CD8-positive, alpha-beta memory T cell (primary cell): ENCODE measurements at regions not wholly inside any gene's neighbourhood (a gene's known extent, or its start where the extent isn't known, plus 50 kb on each side); places are given as distances from the start of the nearest gene placed in this dataset.
A peak's percentile ranks its signal among the peaks of the same experiment; 100 is the strongest.

Experiments used
- CTCF ChIA-PET: fragments of 350-600 bp; sonication (Branson Sonifier 250); formaldehyde crosslinking; loops from one replicate; lab custom pipeline; 2021; ENCODE audit warnings: antibody characterized with exemption; lab: Charles Lee
- POLR2A ChIA-PET: fragments of 350-600 bp; sonication (Branson Sonifier 250); formaldehyde crosslinking; loops from one replicate; lab custom pipeline; 2021; ENCODE audit warnings: antibody characterized with exemption; lab: Charles Lee
- DNase-seq, 5 donors: peaks; one replicate each; pipeline versions ENCODE4 v3.0.0 to v3.0.0-alpha.2; 2020 to 2022; ENCODE audit warnings: mixed read lengths in 1 of 5
- H3K27ac ChIP-seq: one replicate; pipeline ENCODE4 v1.7.0; 2013; ENCODE audit warnings: low read depth, mild to moderate bottlenecking, low read length, moderate library complexity
- H3K27me3 ChIP-seq: 2 replicates; pipeline ENCODE4 v1.7.0; 2013; ENCODE audit warnings: low read length, mild to moderate bottlenecking; ENCODE audit not compliant: insufficient read depth, poor library complexity, severe bottlenecking
- H3K36me3 ChIP-seq: 2 replicates; pipeline ENCODE4 v1.7.0; 2013; ENCODE audit warnings: mild to moderate bottlenecking, low read length, moderate library complexity; ENCODE audit not compliant: insufficient read depth
- H3K4me1 ChIP-seq: 2 replicates; pipeline ENCODE4 v1.7.0; 2013; ENCODE audit warnings: mild to moderate bottlenecking, low read length, moderate library complexity; ENCODE audit not compliant: insufficient read depth
- H3K4me3 ChIP-seq: 2 replicates; pipeline ENCODE4 v1.7.0; 2013; ENCODE audit warnings: mild to moderate bottlenecking, low read length
- H3K9me3 ChIP-seq: 2 replicates; pipeline ENCODE4 v1.7.0; 2013; ENCODE audit warnings: mild to moderate bottlenecking, low read length
- H3K27ac Mint-ChIP-seq, 8 donors: one replicate each; pipeline ENCODE4 v1.8.0; 2020 to 2021; ENCODE audit warnings: mixed read lengths in 8 of 8, mild to moderate bottlenecking in 6 of 8, inconsistent platforms in 3 of 8, moderate library complexity in 3 of 8
- H3K27me3 Mint-ChIP-seq, 2 donors: one replicate each; pipeline ENCODE4 v1.8.0; 2020 to 2021; ENCODE audit warnings: mixed read lengths in 2 of 2, mild to moderate bottlenecking in 1 of 2, moderate library complexity in 1 of 2
- H3K36me3 Mint-ChIP-seq, 3 donors: one replicate each; pipeline ENCODE4 v1.8.0; 2020 to 2021; ENCODE audit warnings: mixed read lengths in 3 of 3, inconsistent platforms in 1 of 3, mild to moderate bottlenecking in 1 of 3
- H3K4me1 Mint-ChIP-seq, 3 donors: one replicate each; pipeline ENCODE4 v1.8.0; 2020 to 2021; ENCODE audit warnings: mixed read lengths in 3 of 3, inconsistent platforms in 1 of 3, mild to moderate bottlenecking in 1 of 3
- H3K4me3 Mint-ChIP-seq, 7 donors: one replicate each; pipeline ENCODE4 v1.8.0; 2020 to 2021; ENCODE audit warnings: mixed read lengths in 7 of 7, mild to moderate bottlenecking in 6 of 7, moderate library complexity in 4 of 7, inconsistent platforms in 2 of 7
- H3K9me3 Mint-ChIP-seq, 5 donors: one replicate each; pipeline ENCODE4 v1.8.0; 2020 to 2022; ENCODE audit warnings: mixed read lengths in 5 of 5, mild to moderate bottlenecking in 3 of 5, moderate library complexity in 2 of 5, inconsistent platforms in 1 of 5

- Mint-ChIP-seq H3K27me3 (peaks cover 3 to 9% of the 10 kb centered on the region in 2 donors), H3K27ac (no peak overlapping the region), H3K9me3 (no peaks in the 10 kb centered on the region), H3K36me3 (no peaks in the 10 kb centered on the region), H3K4me1 (no peaks in the 10 kb centered on the region), H3K4me3 (no peak overlapping the region)
- H3K27ac ChIP-seq: no peak overlapping the region
- H3K27me3 ChIP-seq: no peaks in the 10 kb centered on the region
- no peaks in the 10 kb centered on the region for H3K4me1 ChIP-seq
- peak in 4 of 5 donors; percentile 6 to 61 (median 40) for DNase-seq
- H3K36me3 ChIP-seq: no peaks in the 10 kb centered on the region
- no peaks in the 10 kb centered on the region for H3K9me3 ChIP-seq
- ChIA-PET CTCF (interaction anchor here (0.7 to 1.2 kb wide), 3 partner anchors 10 to 348 kb away, joined by 3 to 8 read pairs (median 3); partner anchors contain the start of gene WDR41), POLR2A (no interaction called here)
- no peak overlapping the region for H3K4me3 ChIP-seq
Measured at GRCh38 chr5:77143998-77144836, 57.1 kb upstream of the ZBED3 start.

- DNase-seq: no peak
- no peaks in the 10 kb centered on the region for H3K4me1 ChIP-seq
- no peaks in the 10 kb centered on the region for H3K9me3 ChIP-seq
- no peak overlapping the region for H3K27ac Mint-ChIP-seq
- ChIA-PET CTCF (no interaction called here), POLR2A (no interaction called here)
- no peaks in the 10 kb centered on the region for H3K9me3 Mint-ChIP-seq
- H3K27me3 ChIP-seq: no peaks in the 10 kb centered on the region
- H3K4me3 Mint-ChIP-seq: no peak overlapping the region
- no peaks in the 10 kb centered on the region for H3K36me3 ChIP-seq
- H3K27ac ChIP-seq: no peak overlapping the region
- H3K4me3 ChIP-seq: no peak overlapping the region
- no peaks in the 10 kb centered on the region for H3K36me3 Mint-ChIP-seq
- H3K27me3 Mint-ChIP-seq: peaks cover 0 to 15% of the 10 kb centered on the region in 2 donors
- H3K4me1 Mint-ChIP-seq: no peaks in the 10 kb centered on the region
Measured at GRCh38 chr5:77140350-77140749, 53.3 kb upstream of the ZBED3 start.

- CTCF ChIA-PET: no interaction called here
- Histone ChIP-seq H3K4me1 (no peaks in the 10 kb centered on the region), H3K27me3 (no peaks in the 10 kb centered on the region), H3K4me3 (no peak overlapping the region), H3K9me3 (no peaks in the 10 kb centered on the region), H3K36me3 (no peaks in the 10 kb centered on the region), H3K27ac (no peak overlapping the region)
- H3K27ac Mint-ChIP-seq: no peak overlapping the region
- H3K36me3 Mint-ChIP-seq: no peaks in the 10 kb centered on the region
- peaks cover 0 to 12% of the 10 kb centered on the region in 2 donors for H3K27me3 Mint-ChIP-seq
- no peak for DNase-seq
- no peaks in the 10 kb centered on the region for H3K4me1 Mint-ChIP-seq
- POLR2A ChIA-PET: no interaction called here
- H3K9me3 Mint-ChIP-seq: no peaks in the 10 kb centered on the region
- H3K4me3 Mint-ChIP-seq: no peak overlapping the region
Measured at GRCh38 chr5:77139001-77139400, 51.9 kb upstream of the ZBED3 start.
